GM12878 (cell line): ENCODE measurements at regions not wholly inside any gene's neighbourhood (a gene's known extent, or its start where the extent isn't known, plus 50 kb on each side); places are given as distances from the start of the nearest gene placed in this dataset.
A peak's percentile ranks its signal among the peaks of the same experiment; 100 is the strongest.

Source experiments
- ATAC-seq: fragments of 200-7000 bp; cut with Tn5 transposase; 3 replicates; pipeline ENCODE4 v1.9.1; 2020; ENCODE audit warnings: mild to moderate bottlenecking, moderate library complexity
- BruUV-seq: library from RNA; stranded (reverse); fragments of 400-500 nt; replicated peaks from 2 replicates; lab custom pipeline; 2021; lab: Mats Ljungman, UMichigan
- CTCF ChIA-PET: fragments of 300-600 bp; sonication (Branson Sonifier 250); formaldehyde crosslinking; extraction: SDS; loops from one replicate; lab custom pipeline; 2021; ENCODE audit warnings: inconsistent platforms; lab: Yijun Ruan, JAX
- POLR2A ChIA-PET: fragments of 350-600 bp; formaldehyde crosslinking; extraction: SDS; loops from one replicate; lab custom pipeline; 2021; ENCODE audit warnings: inconsistent platforms; lab: Charles Lee
- RAD21 ChIA-PET: fragments of 300-600 bp; sonication (Branson Sonifier 250); formaldehyde crosslinking; loops from one replicate; lab custom pipeline; 2023; ENCODE audit warnings: antibody characterized with exemption; ENCODE audit not compliant: unreplicated experiment; lab: Charles Lee
- SMC1A ChIA-PET: fragments of 300-600 bp; sonication (Branson Sonifier 250); formaldehyde crosslinking; loops from one replicate; lab custom pipeline; 2023; ENCODE audit not compliant: unreplicated experiment, uncharacterized antibody; lab: Charles Lee
- DNase-seq: peaks from one replicate; pipeline ENCODE4 v3.0.0-alpha.2; 2011; ENCODE audit warnings: low read depth, low spot score
- FAIRE-seq: peaks from 3 replicates; lab custom pipeline; 2011; peaks lifted over from hg19 to GRCh38; lab: Jason Lieb, UNC
- H2AFZ ChIP-seq: 2 replicates; pipeline ENCODE4 v1.6.0; 2011; ENCODE audit warnings: low read depth, low read length, control low read depth; ENCODE audit not compliant: control insufficient read depth
- H3K27ac ChIP-seq: 2 replicates; pipeline ENCODE4 v1.5.1; 2011; ENCODE audit warnings: control low read depth; ENCODE audit not compliant: control insufficient read depth, insufficient read depth
- H3K27me3 ChIP-seq, 2 experiments: replicated peaks in 1 of 2; 2 replicates each; pipeline versions ENCODE4 v1.6.0 to v1.6.1; 2011; ENCODE audit warnings: low read length in 1 of 2; ENCODE audit not compliant: control insufficient read depth in 2 of 2, insufficient read depth in 2 of 2
- H3K36me3 ChIP-seq, 2 experiments: 2 replicates each; pipeline ENCODE4 v1.5.1; 2011; ENCODE audit warnings: low read length in 1 of 2; ENCODE audit not compliant: control insufficient read depth in 2 of 2, insufficient read depth in 2 of 2
- H3K4me1 ChIP-seq: 2 replicates; pipeline ENCODE4 v1.6.1; 2011; ENCODE audit warnings: mild to moderate bottlenecking, low read length, moderate library complexity, mixed read lengths; ENCODE audit not compliant: control insufficient read depth, insufficient read depth
- H3K4me2 ChIP-seq: 2 replicates; pipeline ENCODE4 v1.6.0; 2011; ENCODE audit warnings: control low read depth; ENCODE audit not compliant: control insufficient read depth, insufficient read depth
- H3K4me3 ChIP-seq: fragments of 200-600 bp; sonication (generic); 2 replicates; pipeline ENCODE4 v1.5.1; 2016
- H3K79me2 ChIP-seq: 2 replicates; pipeline ENCODE4 v1.6.0; 2011; ENCODE audit warnings: low read length; ENCODE audit not compliant: control insufficient read depth, insufficient read depth
- H3K9ac ChIP-seq: 2 replicates; pipeline ENCODE4 v1.8.0; 2011; ENCODE audit warnings: low read length, control low read depth, mixed read lengths; ENCODE audit not compliant: control insufficient read depth, insufficient read depth
- H3K9me3 ChIP-seq: replicated peaks from 3 replicates; pipeline ENCODE4 v1.5.1; 2011; ENCODE audit warnings: mild to moderate bottlenecking, low read length; ENCODE audit not compliant: control insufficient read depth, insufficient read depth
- H4K20me1 ChIP-seq: 2 replicates; pipeline ENCODE4 v1.6.0; 2011; ENCODE audit not compliant: control insufficient read depth, insufficient read depth
- BCL11A ChIP-seq: IDR thresholded peaks from 2 replicates; pipeline ENCODE4 v1.6.1; 2011; ENCODE audit warnings: low read depth, low read length
- CTCF ChIP-seq, 3 experiments: IDR thresholded peaks in 2 of 3; conservative IDR thresholded peaks in 1 of 3; 2 replicates each; pipeline ENCODE4 v1.5.1; 2011; ENCODE audit warnings: low read depth in 3 of 3, low read length in 3 of 3, mild to moderate bottlenecking in 3 of 3, control low read depth in 2 of 3, moderate library complexity in 2 of 3, inconsistent platforms in 1 of 3, mixed read lengths in 1 of 3; ENCODE audit not compliant: control insufficient read depth in 2 of 3, insufficient read depth in 1 of 3; ENCODE audit errors: extremely low read depth in 1 of 3
- NRF1 ChIP-seq: conservative IDR thresholded peaks from 2 replicates; pipeline ENCODE4 v1.6.1; 2011; ENCODE audit warnings: mild to moderate bottlenecking, low read depth, low read length, improper control_type of control experiment
- RAD21 ChIP-seq: IDR thresholded peaks from 2 replicates; pipeline ENCODE4 v1.6.1; 2011; ENCODE audit warnings: mild to moderate bottlenecking, low read depth, low read length, moderate library complexity; ENCODE audit not compliant: insufficient read depth
- ZZZ3 ChIP-seq: IDR thresholded peaks from 2 replicates; pipeline ENCODE4 v1.6.1; 2011; ENCODE audit warnings: low read depth; ENCODE audit not compliant: control insufficient read depth, insufficient read length
- WGBS: methylation state at CpG from one replicate; pipeline ENCODE4 v1.1.6; 2016; ENCODE audit warnings: low lambda C conversion rate; ENCODE audit not compliant: insufficient replicate concordance, insufficient coverage; ENCODE audit errors: missing lambda C conversion rate; 5-methylcytosine and 5-hydroxymethylcytosine counted together
- in situ Hi-C: fragments of 300-500 bp; cut with MboI; formaldehyde crosslinking; loops from 9 replicates; pipeline ENCODE4 v1.14.3; 2018; ENCODE audit warnings: mixed read lengths
- intact Hi-C: fragments of 100-400 bp; cut with micrococcal nuclease; formaldehyde crosslinking; loops from one replicate; pipeline ENCODE4 v1.14.2; 2022; ENCODE audit not compliant: unreplicated experiment

GRCh38 chr7:19589446-19589845 lies 119.4 kb downstream of the POLR1F start (continued):
- TF ChIP-seq BCL11A = no peak

- no peak overlapping the region for H3K4me2 ChIP-seq
- no peak overlapping the region for H3K9ac ChIP-seq
- POLR2A ChIA-PET = no interaction called here
- no peaks in the 10 kb centered on the region for H3K79me2 ChIP-seq
- H3K27me3 ChIP-seq = no peaks in the 10 kb centered on the region
- CTCF ChIA-PET = no interaction called here
- SMC1A ChIA-PET = no interaction called here
- no peaks in the 10 kb centered on the region for H4K20me1 ChIP-seq
- BruUV-seq = no TSS peak
- intact Hi-C loops = no loop called here
- peak; percentile 83 for ATAC-seq
- TF ChIP-seq RAD21 (peak; percentile 17; the same call in 1 of the 2 replicates), ZZZ3 (no peak), NRF1 (no peak), CTCF (IDR thresholded peaks at IDR 0.05 in 2 of 3, conservative IDR thresholded peaks at IDR 0.05 in 1 of 3; ENCODE audit: control insufficient read depth in 2 of 3, extremely low read depth in 1 of 3, insufficient read depth in 1 of 3, low read depth in 3 of 3, low read length in 3 of 3) (peak; percentile 12 to 41 (median 25); a peak in 4 of 6 replicates)
- RAD21 ChIA-PET = no interaction called here
- no peak for FAIRE-seq
- no peaks in the 10 kb centered on the region for H3K9me3 ChIP-seq
- no peaks in the 10 kb centered on the region for H3K4me1 ChIP-seq
- 0% methylated on average over 2 of the region's 2 CpGs for WGBS
- H3K36me3 ChIP-seq = no peaks in the 10 kb centered on the region
- in situ Hi-C loops = no loop called here
- no peak overlapping the region for H3K27ac ChIP-seq
- no peak overlapping the region for H2AFZ ChIP-seq
- H3K4me3 ChIP-seq = no peak overlapping the region
- DNase-seq = no peak
Observed at GRCh38 chr7:19587291-19587690, 121.5 kb downstream of the POLR1F start.
